ENCODE measurements at regions not wholly inside any gene's neighbourhood (a gene's known extent, or its start where the extent isn't known, plus 50 kb on each side); places are given as distances from the start of the nearest gene placed in this dataset.

GRCh38 chr11:96448225-96448624 lies 58.4 kb downstream of the JRKL start:
- H3K9me3 ChIP-seq (replicated peaks; ENCODE audit: control insufficient read depth, insufficient read depth, low read length): no peaks in the 10 kb centered on the region
- no peak for TF ChIP-seq E2F4 (IDR thresholded peaks at IDR 0.05; ENCODE audit: low read depth, low read length)
- TF ChIP-seq FOXK2 (IDR thresholded peaks at IDR 0.05): no peak
- no peak for TF ChIP-seq PRDM15 (CRISPR knock-in tag; IDR thresholded peaks at IDR 0.05)
- no peak for TF ChIP-seq NR2C2 (IDR thresholded peaks at IDR 0.05; ENCODE audit: borderline replicate concordance, control insufficient read depth, insufficient read length, low read depth)
- TF ChIP-seq TBL1XR1 (IDR thresholded peaks at IDR 0.05; ENCODE audit: low read depth, low read length): no peak
- no peaks in the 10 kb centered on the region for H3K79me2 ChIP-seq (ENCODE audit: control insufficient read depth, insufficient read depth, low read length)
- RAD21 ChIA-PET (ENCODE audit: unreplicated experiment): no interaction called here
- 11% methylated on average over 3 of the region's 3 CpGs for WGBS (ENCODE audit: insufficient coverage, insufficient replicate concordance, low lambda C conversion rate, missing lambda C conversion rate)
- intact Hi-C loops (cut with micrococcal nuclease; ENCODE audit: unreplicated experiment): no loop called here
- no peak overlapping the region for H2AFZ ChIP-seq (ENCODE audit: control insufficient read depth, low read depth, low read length)
- peaks cover 0 to 3% of the 10 kb centered on the region in 2 experiments; a peak in 1 of 4 replicates for H3K27me3 ChIP-seq (replicated peaks in 1 of 2; ENCODE audit: control insufficient read depth in 2 of 2, insufficient read depth in 2 of 2, low read length in 1 of 2)
- H3K4me1 ChIP-seq (ENCODE audit: control insufficient read depth, insufficient read depth, low read length): no peaks in the 10 kb centered on the region
- no peaks in the 10 kb centered on the region for H3K36me3 ChIP-seq (ENCODE audit: control insufficient read depth in 2 of 2, insufficient read depth in 2 of 2, low read length in 1 of 2)
- no peaks in the 10 kb centered on the region for H4K20me1 ChIP-seq (ENCODE audit: control insufficient read depth, insufficient read depth)
- no peak overlapping the region for H3K27ac ChIP-seq (ENCODE audit: control insufficient read depth, insufficient read depth)
- no peak overlapping the region for H3K9ac ChIP-seq (ENCODE audit: control insufficient read depth, insufficient read depth, low read length)
- no peak overlapping the region for H3K4me2 ChIP-seq (ENCODE audit: control insufficient read depth, insufficient read depth)
- BruUV-seq (replicated peaks): no TSS peak
- in situ Hi-C loops (cut with MboI): no loop called here
- CTCF ChIA-PET: interaction anchor here (2.8 kb wide), 1 partner anchor 16 kb away, joined by 22 read pairs; no protein-coding TSS in a partner anchor
- DNase-seq (ENCODE audit: low read depth, low spot score) (no peak), ATAC-seq (no peak), FAIRE-seq (no peak)
- POLR2A ChIA-PET: no interaction called here
- SMC1A ChIA-PET (ENCODE audit: uncharacterized antibody, unreplicated experiment): no interaction called here
- H3K4me3 ChIP-seq: no peak overlapping the region

Data from GM12878 (cell line).